GM21423 (cell line): ENCODE measurements at regions not wholly inside any gene's neighbourhood (a gene's known extent, or its start where the extent isn't known, plus 50 kb on each side); places are given as distances from the start of the nearest gene placed in this dataset.

ENCODE experiments used
- ATAC-seq: cut with Tn5 transposase; IDR thresholded peaks from one replicate; pipeline ENCODE4 v1.9.1; 2021; ENCODE audit warnings: mild to moderate bottlenecking, moderate library complexity; ENCODE audit not compliant: unreplicated experiment

DNA sequence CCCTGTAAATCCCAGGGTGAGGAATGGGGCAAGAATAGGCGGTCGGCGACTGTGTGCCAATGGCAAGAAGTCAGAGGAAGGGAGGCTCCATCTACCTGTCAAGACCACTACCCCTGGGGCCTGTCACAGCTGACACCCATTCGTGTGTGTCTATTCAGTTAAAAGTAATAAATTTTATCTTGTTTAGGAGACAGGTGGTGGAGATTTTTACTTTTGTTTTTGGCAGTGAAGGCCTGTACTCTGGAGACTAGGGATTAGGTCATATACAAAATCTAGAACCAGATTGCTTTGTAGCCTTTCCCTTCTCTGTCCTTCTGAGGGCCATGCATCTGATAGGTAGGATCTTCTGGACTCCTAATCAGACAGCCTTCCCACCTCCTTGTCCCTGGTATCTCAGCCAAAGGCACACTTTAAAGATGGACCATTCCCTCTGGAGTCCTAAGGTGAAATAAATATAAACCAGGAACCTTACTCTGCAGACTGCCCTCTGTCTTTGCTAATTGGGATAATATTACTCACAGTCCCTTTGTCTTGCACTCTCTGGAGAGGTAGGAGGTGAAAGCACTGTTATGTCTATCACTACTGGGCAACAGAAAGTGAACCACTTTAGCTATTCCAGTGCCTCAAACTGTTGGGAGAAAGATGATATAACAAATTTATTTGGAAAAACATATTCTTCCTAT lies 213.2 kb upstream of the ACTBL2 start:
- no peak for ATAC-seq

DNA sequence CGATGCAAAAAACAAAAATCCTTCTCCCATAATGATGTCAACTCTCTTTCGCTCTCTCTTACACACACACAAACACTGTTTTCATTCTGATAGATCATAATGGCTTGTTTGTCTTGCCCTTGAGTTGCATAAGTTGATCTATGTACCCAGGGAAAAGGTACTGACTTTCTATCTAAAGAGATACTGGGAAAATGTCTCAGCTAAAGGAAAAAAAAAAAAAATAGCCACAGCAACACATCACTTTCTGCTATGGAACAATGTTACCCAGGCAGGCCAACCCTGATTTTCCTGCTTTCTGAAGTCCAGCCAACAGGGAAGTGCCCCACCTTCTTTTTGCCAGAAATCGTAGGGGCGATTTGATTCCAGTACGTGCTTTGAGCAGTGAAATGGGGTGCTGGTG lies 212.6 kb upstream of the ACTBL2 start:
- no peak for ATAC-seq

DNA sequence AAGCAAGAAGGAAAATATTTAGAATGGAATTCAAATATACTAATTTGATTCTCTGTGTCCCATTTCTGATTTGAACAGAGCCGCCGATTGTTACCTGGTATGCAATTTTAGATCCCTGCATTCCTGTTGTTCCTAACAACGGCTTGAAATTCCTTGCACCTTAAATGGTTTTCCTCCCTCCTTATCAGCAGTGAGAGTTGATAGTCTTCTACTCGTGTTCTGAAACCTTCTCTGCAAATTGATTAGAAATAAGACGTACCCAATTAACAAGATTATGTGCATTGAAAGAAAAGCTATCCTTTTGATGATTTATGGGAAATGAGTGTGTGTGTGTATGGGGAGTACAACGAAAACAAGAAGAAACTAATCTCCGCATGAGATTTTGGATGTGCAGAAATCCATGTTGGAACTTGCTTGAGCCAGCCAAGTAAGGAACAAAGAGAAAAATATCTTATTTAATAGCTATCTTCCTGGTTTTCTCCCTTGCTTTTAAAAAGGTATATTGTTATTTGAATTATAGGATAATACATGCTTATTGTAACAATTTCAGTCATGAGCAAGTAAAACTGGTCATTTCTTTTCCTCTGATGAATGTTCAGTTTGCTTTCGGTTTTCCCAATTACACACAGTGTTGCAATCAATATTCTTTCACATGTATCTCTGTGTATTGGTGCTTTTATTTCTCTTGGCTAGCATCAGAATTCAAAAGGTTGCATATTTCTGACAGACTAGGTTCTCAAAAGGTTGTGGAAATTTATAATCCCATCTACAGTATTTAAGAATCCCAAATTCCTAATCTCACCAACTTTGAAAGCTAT lies 211.1 kb upstream of the ACTBL2 start:
- no peak for ATAC-seq

DNA sequence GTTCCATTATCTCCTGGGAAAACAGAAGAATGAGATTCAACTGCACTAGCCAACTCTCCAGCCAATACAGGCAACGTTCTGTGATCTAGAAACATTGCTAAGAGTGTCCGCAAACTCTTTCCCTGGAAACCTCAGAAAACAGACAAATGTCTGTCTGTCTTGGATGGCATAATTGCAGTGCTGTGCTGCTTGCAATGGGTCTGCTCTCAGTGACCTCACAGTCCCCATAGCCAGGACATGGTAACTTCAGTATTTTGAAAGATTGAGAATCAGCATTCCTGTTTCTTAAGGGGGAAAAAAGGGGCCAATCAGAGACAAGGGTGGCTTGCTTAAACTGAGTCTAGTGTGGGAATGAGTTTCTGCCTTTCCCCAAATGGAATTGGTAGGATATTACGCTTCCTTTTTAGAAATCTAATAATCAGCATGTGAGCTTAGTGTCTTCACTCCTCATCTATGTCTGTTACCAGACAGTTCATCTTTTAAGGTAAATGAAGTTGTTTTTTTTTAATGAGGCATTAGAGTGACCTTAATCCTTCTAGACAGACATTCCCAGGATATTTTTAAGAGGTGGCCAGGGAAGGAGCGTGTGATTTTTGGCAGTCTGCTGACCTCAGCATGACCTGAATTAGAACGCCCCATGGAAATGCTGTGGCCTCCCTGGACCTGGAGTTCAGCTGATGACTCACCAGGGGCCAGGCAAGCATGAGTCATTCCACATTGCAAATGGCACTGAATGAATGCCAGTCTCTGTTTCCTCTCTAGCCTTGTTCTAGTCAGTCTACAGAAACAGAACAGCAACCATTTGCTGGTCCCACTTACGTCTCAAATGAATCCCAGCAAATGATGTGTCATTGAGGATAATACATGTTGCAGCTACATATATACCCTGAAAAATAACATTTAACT lies 210.2 kb upstream of the ACTBL2 start:
- no peak for ATAC-seq

DNA sequence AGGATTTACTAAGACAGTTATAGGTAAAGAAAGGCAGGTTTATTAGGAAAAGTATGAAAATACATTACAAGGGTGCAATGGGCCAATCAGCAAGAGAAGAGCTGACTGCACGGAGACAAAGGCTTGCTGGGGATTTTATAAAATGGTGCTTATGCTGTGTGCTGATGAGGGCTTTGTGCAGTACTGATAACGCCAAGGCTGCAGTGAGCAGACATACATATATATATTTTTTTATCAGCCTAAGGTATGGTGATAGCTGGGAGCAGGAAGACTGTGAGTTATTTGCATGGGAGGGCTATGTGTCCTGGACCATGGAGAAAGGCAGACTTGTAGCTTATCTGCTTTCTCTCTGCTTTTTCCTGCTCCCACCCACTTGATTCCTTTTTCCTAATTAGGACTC lies 208.1 kb upstream of the ACTBL2 start:
- ATAC-seq, result no peak

DNA sequence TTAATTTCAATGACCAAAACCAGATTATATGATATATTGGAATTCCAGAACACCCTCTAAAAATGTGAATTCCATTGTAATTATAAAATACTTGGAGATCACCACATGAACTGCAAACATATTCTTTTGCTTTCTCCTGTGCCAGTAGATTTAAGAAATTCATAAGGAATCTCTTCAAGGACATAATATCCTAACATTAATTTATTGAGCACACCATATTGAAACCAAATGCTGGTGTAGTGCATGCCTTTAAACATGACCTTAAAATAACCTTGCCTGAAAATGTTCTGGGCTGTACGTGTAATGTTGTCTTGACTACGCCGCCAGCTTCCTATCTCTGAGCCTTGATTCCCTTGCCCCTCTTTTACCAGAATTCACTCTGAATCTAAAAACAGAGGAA lies 205.0 kb upstream of the ACTBL2 start:
- ATAC-seq, result no peak

DNA sequence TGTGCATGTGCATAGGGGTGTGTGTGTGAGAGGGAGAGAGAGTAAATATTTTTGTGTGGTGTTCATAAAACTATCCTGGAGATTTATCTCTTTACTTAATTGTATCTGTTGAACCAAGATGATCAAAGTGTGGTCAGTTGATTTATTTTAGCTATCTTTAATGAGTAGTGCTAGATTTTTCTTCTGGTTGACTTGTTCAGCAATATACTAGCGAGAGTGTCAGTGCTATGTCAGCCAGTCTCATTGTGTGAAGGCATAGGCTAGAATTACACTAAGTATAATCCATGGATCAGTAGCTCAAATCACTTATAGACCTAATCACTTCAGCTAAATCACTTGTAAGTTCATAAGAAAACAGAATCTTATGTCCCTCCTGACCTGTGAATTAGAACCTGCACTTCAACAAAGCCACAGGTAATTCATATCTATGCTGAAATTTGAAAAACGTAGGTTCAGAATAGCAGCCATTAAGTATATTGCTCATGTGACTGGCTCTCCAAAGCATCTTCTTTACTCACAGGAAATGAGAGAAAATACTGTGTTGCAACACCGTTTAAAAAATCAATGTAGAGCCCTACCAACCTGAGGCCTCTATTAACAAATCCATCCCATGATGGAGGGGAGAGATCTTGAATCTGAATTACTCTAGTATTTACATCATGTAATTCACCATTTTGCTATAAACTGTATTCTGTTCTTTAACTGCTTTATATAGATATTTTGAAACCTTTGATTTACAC lies 203.1 kb upstream of the ACTBL2 start:
- ATAC-seq, result no peak

DNA sequence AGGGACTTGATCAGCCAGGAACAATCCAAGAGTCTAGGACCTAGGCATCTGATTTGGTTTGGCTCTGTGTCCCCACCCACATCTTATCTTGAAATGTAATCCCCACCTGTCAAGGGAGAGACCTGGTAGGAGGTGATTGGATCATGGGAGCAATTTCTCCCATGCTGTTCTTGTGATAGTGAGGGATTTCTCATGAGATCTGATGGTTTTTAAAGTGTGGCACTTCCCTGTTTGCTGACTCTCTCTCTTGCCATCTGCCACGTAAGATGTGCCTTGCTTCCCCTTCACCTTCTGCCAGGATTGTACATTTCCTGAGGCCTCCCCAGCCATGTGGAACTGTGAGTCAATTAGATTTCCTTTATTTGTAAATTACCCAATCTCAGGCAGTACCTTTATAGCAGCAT lies 201.7 kb upstream of the ACTBL2 start:
- no peak for ATAC-seq

DNA sequence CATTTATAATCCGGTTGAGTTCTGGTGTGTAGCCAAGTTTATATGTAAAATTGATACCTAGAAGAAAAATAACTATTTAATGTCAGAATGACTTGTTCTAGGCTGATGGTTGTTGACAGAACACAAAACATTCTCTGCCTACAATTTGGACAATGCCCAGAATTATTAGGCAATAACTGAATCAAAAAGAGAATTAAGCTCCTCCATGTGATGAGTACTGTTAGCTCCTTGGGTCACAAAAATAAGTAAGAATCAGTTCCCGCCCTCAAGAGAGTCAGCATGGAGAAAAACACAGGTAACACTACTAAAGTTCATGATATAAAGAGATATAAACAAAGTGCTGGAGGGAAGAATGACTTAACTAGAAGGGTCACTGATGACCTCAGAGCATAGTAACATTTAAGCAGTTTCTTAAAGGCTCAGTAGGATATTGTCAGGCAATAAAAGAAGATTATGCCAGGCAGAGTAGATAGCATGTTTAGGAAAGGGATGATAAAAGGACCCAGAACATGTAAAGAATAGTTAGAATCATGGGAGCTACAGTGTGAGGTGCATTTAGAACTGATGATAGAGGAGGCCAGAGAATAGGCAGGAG lies 200.5 kb upstream of the ACTBL2 start:
- no peak for ATAC-seq

DNA sequence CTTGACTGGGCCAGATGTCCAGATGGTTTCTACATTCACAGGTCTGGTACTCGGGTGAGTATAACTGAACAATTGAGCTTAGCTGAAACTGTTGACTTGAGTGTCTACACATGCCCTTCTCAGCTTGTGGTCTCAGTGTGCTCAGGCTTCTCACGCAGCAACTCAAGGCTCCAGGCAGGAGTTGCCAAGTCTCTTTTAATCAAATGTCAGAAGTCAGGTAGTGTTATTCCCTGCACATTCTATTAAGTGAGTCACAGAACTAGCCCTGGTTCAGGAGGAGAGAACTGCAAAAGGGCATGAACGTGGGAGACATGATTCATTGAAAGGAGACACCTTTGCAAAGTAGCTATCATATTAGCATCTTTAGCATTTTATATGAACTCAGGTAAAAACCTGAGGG lies 199.3 kb upstream of the ACTBL2 start:
- no peak for ATAC-seq

DNA sequence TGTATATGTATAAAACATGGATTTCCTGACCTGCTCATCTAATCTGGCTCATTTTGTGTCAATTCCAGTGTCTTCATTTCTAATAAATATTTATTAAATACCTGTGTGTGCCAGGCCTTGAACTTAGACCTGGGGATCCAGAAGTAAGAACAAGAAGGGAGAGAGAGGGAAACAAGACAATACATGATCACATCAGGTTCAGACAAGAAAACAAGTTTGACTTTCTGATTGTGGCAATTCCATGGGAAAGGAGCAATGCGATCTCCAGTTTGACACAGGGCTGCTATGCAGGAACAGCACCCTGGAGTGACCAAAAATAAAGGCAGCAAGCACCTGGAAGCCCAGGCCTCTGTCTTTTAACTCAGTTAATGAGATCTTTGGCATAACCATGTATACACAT lies 198.1 kb upstream of the ACTBL2 start:
- ATAC-seq, result no peak

DNA sequence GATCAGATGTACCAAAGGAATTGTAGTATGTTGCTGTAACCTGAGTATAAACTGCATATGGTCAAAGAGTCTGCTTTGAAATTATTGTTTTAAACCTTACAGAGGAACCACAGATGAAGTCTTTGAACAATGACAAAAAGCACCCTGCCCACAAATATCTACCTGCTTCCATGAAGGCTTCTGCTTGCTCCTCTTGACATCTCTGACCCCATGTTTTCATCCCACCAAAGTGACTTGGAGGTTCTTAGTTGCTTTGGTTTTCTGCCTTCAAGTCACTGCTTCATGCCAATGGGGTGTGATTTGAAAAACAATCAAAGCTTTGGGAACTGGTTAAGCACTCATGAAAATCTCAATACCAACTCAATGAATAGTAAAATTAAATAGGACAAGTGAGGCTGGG lies 194.6 kb upstream of the ACTBL2 start:
- no peak for ATAC-seq

DNA sequence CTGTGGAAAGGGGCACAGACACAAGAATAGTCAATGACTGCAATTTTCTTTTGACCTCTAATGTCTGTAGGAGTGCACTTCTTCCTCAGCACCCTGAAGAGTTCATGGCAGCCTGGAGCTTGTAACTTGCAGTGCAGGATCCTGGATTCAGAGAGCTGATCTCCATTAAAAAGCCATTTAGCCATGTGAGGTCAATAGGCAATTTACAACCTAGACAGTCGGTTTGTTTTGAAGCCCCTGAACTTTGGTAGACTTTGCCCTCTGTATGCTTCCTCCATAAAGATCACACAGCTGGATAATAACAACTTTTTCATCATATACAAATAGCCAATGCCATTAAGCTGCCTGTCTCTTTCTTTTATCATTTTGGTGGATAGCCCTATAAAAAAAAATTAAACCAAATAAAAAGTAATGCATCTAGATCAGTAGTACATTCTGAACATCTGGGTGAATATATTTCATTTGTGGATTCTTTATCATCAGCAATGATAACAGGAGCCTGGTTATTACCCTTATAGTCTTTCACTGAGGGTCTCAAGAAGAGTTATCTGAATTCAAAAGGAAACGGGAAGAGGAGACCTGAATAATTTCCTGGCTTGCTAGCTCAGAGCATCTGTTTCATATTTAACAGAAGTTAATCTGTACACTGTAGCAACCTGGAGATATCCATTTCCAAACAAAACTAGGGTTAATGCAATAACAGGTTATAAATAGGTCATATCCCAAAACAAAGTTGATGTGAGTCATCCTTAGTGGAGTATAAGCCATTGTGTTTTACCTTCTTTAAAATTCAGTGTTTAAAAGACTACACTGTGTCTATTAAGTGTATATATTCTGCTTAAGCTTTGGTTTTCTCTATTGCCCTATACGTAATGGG lies 193.8 kb upstream of the ACTBL2 start:
- no peak for ATAC-seq

DNA sequence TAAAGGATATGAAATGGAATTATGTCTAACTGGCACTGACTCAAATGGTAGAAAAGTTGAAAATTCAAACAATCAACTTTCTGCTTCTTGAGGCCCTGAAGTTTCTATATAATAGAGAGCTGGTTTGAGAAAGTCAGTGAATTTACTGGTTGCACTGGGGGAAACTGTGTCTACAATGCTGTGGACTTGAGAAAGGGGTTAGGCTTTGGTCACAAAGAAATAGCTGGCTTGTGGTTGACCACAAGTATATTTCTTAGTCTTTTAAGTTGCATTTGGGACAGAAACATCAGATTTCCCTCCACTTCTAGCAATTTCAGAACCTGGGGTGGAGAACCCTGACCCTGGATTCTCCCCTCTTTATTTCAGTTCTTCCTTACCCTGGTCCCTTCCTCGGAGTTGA lies 192.6 kb upstream of the ACTBL2 start:
- no peak for ATAC-seq

DNA sequence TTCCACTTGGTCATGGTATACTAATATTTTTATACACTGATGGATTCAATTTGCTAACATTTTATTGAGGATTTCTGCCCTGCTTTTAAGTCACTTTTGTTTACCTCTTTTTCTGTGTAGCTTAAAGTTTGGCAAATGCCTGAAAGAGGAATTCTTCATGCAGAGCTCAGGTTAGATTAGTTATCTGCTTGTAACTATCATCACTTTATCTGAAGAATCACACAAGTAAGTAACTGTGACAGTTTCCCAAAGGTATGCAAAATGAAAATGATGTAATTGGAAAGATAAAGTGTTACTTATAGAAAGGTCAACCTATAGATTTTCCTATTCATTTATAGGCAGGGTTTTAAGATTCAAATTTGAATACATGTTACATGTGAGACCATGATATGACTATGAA lies 188.8 kb upstream of the ACTBL2 start:
- no peak for ATAC-seq

DNA sequence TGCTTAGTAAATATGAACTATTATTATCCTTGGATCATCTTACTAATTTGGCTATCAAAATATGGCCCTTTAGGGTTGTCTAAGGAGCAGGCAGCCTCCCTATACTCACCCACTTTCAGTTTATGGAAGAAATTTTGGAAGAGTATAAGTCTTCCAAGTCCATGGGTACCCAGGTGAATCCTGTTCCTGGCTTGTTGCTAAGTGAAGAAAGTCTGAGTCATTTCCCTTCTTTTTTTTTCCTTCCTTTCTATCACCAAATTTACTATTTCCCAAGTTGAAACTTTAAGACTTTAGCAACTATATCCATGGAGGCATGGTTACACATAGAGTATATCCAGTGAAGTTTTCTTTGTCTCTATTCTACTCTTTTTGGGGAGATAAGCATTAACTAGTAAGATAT lies 184.0 kb upstream of the ACTBL2 start:
- no peak for ATAC-seq

DNA sequence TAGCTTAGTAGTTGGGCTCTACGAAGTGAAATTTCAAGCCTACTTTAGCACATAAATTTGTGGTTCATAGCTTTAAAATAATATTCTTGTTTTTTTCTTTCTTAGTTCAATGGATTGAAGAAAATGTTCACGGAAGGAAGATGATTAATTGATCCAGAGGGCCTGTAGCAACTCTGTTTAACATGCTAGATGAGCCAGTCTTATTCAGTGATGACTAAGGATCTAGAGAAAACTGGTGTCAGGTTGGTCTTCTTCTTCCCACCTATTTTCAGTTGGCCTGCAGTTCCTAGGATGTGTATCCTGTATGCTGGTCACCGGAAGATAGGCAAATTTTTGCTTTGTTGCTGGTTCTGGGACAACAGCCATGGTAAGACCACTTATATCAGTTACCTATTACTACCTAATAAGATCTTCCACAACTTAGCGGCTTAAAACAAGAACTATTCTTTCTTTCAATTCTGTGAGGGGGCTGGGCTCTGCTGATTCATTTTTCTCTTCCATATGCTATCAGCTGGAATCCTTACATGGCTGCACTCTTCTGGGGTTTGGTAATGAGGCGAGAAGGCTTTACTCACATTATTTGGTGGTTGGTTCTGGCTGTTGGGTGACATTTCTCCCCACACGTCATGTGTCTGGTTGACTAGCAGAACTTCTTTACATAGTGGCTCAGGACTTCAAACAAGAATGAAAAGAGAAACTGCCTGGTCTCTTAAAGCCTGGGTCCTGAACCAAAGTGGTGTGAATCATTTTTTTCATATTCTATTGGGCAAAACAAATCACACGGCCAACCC lies 182.7 kb upstream of the ACTBL2 start:
- ATAC-seq, result no peak

DNA sequence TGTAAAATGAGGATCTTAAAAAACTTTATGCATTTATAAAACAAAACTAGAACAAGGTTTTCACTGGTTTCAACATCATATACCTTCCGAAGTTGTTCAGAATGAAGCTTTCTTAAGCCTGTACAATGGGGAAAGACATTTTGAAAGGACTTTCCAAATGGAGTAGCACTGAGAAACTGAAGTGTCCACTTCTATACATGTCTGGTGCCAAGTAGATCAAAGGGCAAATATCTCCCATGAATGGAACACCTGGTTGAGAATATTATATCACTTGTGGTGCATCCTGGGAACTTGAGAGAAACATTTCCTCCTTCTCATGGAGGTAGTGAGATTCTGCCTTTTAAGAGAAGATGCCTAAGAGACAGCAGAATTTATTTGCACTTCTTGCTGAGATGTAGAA lies 182.1 kb upstream of the ACTBL2 start:
- no peak for ATAC-seq

DNA sequence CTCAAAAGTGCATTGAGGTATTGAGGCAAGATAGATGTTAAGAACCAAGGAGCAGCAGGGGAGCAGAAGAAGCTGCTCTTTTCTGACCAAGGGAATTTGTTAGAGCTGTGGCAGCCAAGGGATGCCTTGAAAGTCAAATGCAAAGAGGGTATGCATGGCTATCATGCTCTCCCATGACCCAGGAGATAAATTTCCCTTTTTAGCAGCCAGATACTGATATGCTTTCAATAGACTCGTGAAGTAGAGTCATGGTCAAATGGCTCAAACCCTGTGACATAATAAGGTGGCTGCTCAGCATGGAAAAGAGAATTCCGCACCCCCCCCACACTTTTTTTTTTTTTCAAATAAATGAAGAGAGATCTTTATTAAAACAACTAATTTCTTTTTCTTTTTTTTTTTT lies 180.9 kb upstream of the ACTBL2 start:
- no peak for ATAC-seq
